Bronchial epithelial cell (primary cell): ENCODE measurements at regions not wholly inside any gene's neighbourhood (a gene's known extent, or its start where the extent isn't known, plus 50 kb on each side); places are given as distances from the start of the nearest gene placed in this dataset.

Source experiments
- DNase-seq: peaks from one replicate; pipeline ENCODE4 v3.0.0-alpha.2; 2010; ENCODE audit warnings: low read depth
- FAIRE-seq: peaks from 2 replicates; lab custom pipeline; 2011; peaks lifted over from hg19 to GRCh38; lab: Jason Lieb, UNC
- H3K27me3 ChIP-seq: 2 replicates; pipeline ENCODE4 v1.5.1; 2011; ENCODE audit warnings: low read length; ENCODE audit not compliant: control insufficient read depth, insufficient read depth
- H3K36me3 ChIP-seq: 2 replicates; pipeline ENCODE4 v1.5.1; 2011; ENCODE audit warnings: low read length; ENCODE audit not compliant: control insufficient read depth, insufficient read depth
- H3K4me3 ChIP-seq: 2 replicates; pipeline ENCODE4 v1.5.1; 2011; ENCODE audit warnings: mild to moderate bottlenecking, low read depth, low read length, control low read depth
- CTCF ChIP-seq: IDR thresholded peaks from 2 replicates; pipeline ENCODE4 v1.5.1; 2011; ENCODE audit warnings: mild to moderate bottlenecking, moderate library complexity, low read length, control low read depth, inconsistent platforms; ENCODE audit not compliant: insufficient read depth, severe bottlenecking

- Histone ChIP-seq H3K36me3 (no peaks in the 10 kb centered on the region), H3K4me3 (no peak overlapping the region), H3K27me3 (no peaks in the 10 kb centered on the region)
- no peak for FAIRE-seq
- DNase-seq = no peak
- TF ChIP-seq CTCF = no peak
Observed at GRCh38 chr16:9225527-9226316, 134.3 kb downstream of the HAPSTR1 start.

DNA sequence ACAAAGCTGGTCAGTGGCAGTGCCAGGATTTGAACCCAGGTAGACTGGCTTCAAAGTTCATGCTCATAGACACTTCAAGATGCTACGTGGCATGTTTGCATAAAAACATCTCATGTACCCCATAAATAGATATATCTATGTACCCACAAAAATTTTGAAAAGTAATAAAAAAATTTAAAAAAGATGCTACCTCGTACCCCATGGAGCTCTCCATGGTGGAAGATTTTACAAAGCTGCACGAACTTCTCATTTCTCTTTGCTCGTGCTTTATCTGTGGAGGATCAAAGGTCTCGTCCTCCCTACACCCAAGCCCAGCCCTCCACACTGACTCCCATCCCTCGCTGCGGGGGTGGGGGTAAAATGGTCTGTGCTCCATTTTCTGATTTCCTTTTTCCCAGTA lies 135.5 kb downstream of the HAPSTR1 start:
- no peaks in the 10 kb centered on the region for H3K36me3 ChIP-seq
- no peak for TF ChIP-seq CTCF
- H3K27me3 ChIP-seq = no peaks in the 10 kb centered on the region
- FAIRE-seq (no peak), DNase-seq (no peak)
- H3K4me3 ChIP-seq = no peak overlapping the region

DNA sequence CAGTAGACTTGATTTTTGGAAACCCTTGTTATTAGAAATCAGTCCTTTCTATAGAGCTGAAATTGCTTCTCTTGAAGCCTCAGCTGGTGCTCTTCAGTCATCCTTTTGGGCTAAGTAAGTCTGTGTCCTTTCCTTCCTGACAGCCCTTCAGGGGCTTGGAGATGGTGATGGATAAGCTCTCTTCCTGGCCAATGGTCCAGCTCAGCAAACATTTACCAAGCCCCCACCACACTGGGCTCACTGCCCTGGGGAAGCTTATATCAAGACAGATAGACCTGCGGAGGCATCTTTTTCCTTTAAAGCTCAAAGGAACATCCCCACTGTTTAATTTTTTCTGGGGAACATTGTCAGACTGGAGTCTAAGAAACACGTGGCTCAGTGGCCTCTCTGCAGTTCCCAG lies 139.6 kb downstream of the HAPSTR1 start:
- Histone ChIP-seq H3K4me3 (no peak overlapping the region), H3K36me3 (no peaks in the 10 kb centered on the region), H3K27me3 (no peaks in the 10 kb centered on the region)
- TF ChIP-seq CTCF = no peak
- DNase-seq = no peak
- FAIRE-seq = no peak

GRCh38 chr16:9232102-9232770 lies 140.8 kb downstream of the HAPSTR1 start:
- FAIRE-seq (no peak), DNase-seq (no peak)
- H3K4me3 ChIP-seq = no peak overlapping the region
- no peaks in the 10 kb centered on the region for H3K27me3 ChIP-seq
- H3K36me3 ChIP-seq = no peaks in the 10 kb centered on the region
- TF ChIP-seq CTCF = no peak

DNA sequence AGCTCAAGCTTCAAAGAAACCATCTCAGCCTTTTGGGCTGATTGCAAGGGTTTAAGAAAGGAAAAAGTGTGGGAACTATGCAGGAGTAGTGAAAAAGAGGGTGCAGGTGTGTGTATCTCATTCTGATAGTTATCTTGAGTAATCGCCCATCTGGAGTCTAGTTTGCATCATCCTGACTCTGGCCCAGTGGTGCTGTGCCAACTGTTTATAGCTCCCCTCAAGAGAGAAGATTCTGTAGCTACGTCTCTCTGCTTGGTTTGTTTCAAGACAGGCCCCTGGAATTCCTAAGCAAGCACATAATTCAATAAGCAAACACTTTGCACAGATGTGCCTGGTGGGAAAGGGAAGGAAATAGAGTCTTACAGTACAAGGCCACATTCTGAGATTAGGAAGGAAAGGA lies 144.4 kb downstream of the HAPSTR1 start:
- TF ChIP-seq CTCF = no peak
- no peak for FAIRE-seq
- DNase-seq = no peak
- H3K27me3 ChIP-seq = no peaks in the 10 kb centered on the region
- no peak overlapping the region for H3K4me3 ChIP-seq
- H3K36me3 ChIP-seq = no peaks in the 10 kb centered on the region
